HG02943 (cell line): ENCODE measurements at regions not wholly inside any gene's neighbourhood (a gene's known extent, or its start where the extent isn't known, plus 50 kb on each side); places are given as distances from the start of the nearest gene placed in this dataset.

Experiments
- ATAC-seq: cut with Tn5 transposase; IDR thresholded peaks from one replicate; pipeline ENCODE4 v1.9.1; 2021; ENCODE audit warnings: mild to moderate bottlenecking, low read depth, moderate library complexity; ENCODE audit not compliant: unreplicated experiment

DNA sequence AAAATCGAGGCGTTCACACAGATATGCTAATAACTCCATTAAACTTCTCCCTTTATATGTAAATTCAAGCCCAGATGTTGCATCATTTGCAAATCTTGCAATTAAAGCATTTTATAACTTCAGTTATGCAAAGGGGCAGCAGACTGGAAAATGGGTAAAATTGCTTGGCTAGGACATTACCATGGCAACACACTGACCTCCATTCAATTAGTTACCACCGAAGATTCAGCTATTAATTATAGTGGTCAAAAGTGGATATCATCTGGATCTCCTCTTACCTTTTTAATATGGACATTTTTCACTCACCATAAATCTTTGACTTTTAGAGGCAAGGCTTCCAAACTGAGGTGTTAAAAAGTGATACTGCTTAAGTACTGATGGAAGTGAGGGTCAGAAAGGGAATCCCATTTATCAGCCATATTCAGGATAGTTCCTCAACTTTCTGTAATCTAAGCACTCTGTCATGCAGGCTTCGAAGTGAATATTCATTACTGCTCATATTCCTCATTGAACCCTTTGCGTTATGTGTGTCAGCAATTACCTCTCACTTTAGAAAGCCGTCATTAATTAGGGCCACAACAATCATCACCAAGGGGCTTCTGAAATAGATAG lies 386.2 kb upstream of the ROBO2 start:
- no peak for ATAC-seq

DNA sequence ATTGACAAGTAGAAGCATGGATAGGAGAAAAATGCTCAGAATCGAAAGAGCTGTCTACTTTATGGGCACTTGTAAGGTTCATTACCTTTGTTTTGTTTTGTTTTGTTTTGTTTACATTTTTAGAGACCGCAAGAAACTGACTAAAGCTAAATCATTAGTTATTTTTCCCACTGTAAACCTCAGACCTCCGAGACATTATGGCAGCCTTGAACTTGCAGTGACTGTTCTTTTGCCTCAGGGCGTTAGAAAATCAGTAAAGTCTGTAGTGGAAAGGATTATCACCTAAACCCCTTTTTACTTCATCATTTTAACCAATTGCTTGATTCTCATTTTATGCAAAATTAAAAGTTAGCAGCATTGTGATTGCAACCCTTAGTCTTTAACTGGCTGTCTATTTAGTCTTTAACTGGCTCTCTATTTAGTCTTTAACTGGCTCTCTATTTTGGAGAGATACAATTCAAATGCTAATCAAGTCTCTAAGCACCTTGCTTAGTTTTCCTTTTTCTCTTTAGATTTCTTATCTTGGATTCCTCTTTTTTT lies 383.3 kb upstream of the ROBO2 start:
- no peak for ATAC-seq

DNA sequence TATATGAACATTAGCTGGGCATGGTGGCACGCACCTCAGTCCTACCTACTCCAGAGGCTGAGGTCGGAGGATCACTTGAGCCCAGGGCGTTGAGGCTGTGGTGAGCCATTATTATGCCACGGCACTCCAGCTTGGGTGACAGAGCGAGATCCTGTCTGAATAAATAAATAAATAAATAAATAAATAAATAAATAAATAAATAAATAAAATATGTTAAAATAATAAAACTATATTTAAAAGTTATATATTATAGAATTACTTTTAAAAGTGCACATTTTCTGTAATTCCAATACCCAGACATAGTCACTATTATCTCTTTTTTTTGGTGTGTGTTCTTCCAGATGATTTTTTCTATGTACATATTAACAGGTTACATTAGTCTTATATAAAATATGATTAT lies 382.0 kb upstream of the ROBO2 start:
- ATAC-seq = no peak

DNA sequence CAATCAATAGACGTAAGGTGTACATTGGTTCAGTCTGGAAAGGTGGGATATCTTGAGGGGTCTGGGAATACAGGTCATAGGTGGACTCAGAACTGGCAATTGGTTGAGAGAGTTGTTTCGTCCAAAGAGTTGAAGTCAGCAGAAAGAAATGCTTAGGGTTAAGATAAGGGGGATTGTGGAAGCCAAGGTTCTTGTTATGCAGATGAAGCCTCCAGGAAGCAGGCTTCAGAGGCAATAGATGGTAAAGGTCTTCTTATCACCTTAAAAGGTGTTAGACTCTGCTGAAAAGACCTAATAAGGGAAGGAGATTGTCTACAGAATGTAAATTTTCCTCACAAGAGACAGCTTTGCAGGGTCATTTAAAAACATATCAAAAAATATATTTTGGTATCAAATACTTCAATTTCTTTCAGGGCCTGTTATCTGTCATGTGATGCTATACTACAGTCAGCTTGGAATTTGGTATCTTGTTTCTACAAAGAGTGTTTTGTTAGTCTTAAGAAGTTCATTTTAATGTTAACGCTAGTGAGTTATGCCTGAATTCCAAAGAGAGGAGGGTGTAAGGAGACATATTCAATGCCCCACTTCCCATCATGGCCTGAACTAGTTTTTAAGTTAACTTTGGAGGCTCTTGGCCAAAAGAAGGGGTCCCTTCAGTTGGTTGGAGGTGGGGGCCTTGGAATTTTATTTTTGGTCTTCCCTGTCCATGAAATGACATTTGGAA lies 378.2 kb upstream of the ROBO2 start:
- no peak for ATAC-seq

DNA sequence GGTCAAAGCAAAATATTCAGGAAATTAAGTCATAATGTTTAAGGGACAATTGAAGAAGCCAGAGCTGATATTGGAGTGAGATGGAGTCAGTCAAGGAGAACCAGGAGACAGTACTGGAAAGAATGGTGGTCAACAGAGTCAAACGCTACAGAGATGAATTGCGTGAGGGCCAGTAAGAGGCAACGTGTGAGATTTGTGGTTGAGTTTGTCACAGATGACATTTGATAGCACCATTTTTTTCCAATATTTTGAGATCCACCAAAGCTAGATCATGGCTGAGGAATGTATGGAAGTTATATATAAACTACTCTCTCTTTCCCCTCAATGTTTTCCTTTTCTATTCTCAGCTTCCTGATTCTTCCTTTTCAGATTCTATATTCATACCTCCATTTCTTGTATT lies 375.1 kb upstream of the ROBO2 start:
- ATAC-seq = no peak

DNA sequence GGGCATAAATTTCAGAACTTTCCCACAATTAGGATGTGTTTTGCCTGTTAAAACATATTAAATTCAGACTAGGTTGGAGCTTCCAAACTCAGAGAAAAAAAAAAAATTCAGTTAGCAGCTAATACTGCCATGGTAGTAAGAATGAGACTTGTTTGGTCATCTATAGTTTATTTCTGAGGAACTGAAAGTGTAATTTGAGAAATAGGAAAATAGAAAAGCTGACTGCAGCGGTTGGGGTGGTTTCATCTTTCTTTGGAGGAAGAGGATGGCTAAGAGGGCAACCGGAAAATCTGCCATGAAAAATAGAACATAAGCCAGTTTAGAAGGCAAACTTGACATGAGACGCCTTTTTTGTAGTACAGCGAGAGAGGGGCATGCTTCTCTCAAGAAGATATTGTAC lies 371.2 kb upstream of the ROBO2 start:
- no peak for ATAC-seq

DNA sequence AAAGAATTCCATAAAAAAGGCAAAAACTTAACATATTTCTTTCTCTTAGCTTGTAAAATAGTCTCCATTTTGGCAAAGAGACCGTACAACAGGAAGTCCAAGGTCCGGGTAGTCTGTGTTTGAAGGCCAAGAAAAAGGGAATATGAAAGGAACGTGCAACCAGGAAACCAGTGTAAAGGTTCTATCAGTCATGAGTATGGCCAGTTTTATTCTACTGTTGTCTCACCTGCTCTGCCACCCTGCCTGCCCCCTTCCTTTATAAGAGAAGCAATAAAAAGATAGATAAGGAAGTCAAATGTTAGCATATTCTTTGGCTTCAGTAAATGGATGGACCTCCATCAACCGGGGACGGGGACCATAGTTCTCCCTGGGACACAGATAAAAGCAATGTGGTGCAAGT lies 370.6 kb upstream of the ROBO2 start:
- ATAC-seq = no peak

DNA sequence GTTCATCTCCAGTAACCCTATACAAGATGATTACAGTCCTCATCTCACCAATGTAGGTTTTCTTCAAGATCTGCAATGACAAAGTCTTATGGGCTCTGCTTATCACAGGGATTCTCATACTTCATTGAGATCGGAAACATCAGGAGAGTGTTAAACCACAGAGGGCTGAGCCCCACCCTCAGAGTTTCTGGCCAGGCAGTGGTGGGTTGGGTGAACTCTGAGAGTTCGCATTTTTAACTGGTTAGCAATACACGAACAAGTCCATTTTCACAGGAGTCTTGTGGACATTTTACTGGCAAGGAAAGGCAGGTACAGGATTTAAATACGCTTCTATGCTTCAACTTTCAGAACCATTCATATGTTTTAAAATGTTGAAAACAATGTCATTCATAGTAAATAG lies 366.7 kb upstream of the ROBO2 start:
- ATAC-seq = no peak

DNA sequence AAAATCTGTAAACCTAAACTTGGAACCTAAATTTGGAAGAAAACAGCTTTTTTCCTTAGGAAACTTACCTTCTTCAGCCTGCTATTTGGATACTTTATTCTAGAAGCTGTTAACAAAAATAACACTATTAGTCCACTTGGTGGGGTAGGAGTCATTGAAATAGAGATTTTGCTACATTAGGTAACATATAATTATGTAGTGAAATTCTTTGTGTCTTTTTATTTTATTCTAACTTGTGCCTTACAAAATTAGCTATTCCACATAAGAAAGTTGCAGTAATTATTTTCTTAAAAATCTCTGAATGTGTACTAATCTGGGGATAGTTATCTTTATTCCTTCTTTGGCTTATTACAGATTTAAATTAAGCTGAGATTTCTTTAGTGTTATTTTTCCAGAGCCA lies 360.4 kb upstream of the ROBO2 start:
- no peak for ATAC-seq

DNA sequence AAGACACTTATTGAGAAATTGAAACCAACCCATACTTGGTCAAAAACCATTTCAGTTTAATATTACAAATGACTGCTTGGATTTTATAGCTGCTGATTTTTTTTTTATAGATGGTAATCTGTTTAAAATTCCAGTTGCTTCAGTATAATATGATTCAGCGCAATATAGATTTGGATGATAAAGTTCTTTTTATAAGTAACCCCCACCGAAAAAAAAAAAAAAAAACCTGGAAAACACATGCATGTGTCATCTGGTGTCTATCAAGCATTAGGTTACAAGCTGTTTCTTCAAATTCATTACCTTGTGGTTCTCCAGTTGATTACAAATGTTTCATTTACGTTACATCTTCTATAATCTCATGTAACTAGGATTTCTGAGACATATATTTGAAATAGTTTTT lies 356.6 kb upstream of the ROBO2 start:
- no peak for ATAC-seq

DNA sequence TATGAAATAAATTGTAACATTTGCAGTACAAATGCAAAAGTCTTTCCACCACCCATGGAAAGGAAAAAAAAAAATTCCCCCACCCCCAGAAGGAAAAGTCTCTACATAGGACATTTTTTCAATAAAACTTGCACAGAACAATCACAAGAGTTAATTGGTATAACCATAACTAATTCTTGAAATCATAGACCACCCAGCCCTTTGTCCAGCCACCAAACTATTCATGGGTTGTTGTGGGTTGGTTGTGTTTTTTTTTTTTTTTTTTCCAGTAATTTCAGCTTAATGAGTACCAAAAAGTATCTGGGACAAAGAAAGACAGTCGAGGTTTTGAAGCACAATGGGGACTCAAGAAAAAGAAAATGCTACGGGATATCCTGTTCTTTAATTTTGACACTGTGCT lies 355.0 kb upstream of the ROBO2 start:
- no peak for ATAC-seq

DNA sequence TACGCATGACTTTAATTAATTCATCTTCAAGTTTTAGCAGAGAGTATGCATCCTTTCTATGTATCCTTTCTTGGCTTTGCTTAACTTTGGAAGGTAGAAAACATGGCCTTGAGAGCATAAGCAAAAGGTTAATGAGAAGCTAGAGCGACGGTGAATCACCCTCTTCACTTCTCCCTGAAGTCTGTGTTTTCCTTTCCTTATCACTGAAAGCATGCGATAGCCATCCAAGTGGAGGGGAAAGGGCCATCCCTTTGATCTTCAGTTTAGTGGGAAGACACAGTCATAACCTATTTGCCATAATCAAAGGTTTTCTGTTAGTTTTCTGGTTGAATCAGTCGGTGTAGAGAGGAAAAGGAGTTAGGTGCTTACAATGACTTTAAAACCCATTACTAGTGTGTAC lies 354.0 kb upstream of the ROBO2 start:
- no peak for ATAC-seq

DNA sequence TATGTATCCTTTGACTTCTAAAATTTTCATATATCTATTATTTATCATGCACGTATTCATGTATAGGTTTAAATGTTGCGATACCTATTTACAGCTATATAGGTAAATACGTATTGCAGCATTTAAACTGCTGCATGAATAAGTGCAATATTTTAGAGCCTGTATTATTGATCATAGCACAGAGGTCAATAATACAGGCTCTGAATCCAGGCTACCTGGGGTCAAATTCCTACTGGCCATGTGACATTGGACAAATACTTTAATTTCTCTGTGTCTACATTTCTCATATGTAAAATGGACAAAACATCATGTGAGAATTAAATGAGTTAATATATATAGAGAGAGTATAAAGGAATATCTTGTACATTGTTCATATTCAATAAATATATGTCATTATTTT lies 352.9 kb upstream of the ROBO2 start:
- no peak for ATAC-seq

DNA sequence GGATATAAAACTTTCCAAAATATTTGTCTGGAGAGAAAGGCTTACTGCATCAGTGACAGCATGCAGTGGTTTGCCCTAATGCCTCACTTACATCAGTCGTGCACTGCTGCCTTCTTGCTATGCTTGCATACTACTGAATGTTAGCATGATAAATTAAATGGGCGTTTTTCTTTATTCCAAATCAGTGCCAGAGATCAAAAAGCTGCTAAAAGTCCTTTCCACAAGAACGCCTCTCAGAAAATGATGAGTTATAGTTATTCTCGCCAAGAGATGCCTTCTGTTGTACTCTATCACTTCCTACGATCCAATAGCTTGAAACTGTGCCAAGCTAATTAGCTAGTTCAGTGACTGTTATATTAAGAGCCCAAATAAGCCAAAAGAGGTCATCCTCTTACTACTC lies 345.8 kb upstream of the ROBO2 start:
- ATAC-seq = no peak

DNA sequence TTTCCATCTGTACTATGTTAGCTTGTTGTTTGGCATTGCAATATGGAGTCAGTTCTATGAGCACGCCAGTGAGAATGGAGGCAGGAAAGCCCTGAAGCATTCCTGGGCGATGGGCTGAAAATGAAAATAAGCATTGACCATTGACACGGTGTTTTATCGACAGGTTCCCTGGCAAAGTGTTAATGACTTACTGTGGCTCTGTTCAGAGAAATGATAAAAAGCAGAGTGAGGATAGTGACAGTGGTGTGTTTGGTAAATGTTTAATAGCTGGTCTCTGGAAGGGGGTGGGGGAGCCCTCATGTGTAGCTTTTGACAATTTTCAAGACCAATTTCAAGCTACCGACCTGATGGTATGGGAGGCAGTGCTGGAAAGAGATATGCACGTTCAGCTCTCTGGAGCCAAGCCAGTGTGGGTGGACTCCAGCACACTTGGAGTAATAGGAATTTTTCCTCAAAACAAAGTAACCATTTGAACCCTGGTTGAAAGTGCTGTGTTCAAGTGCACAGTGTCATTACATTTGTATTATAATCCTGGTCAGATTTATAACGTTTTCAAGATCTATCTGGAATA lies 341.7 kb upstream of the ROBO2 start:
- ATAC-seq = no peak

DNA sequence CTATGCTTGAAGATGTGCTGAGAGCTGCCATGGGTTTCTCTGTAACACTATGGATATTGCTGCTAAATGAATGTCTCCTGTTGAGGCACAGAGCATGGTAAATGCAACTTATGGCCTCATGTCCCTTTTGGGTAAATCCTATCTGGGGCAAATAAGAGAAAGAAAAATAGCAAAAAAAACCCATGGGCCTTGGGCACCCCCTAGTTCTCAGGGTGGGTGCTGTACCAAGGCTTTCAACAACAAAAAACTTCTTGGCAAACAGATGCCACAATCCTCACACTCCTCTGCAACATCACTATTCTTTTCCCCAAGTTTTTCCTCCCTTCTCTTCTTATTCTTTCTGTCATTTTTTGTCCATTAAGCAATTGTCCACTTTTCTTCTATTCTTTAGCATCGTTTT lies 340.1 kb upstream of the ROBO2 start:
- no peak for ATAC-seq

DNA sequence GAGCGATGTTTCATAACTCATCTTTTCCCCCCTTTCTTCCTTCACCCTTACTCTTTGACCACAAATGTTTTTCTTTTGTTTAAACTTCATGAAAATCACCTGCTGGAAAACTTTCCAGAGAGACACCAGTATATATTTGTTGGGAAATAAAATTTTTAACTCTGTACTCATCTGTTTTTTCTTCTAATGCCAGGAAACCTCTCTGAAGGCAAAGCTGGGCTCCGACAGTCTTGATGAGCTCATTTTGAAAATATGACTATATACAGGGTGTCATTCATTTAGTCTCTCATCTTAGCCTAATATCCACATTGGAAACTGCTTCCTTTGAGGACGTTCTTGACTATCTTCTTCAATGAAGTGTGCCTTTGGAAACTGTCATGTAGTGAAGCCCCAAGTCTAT lies 339.6 kb upstream of the ROBO2 start:
- ATAC-seq = no peak

DNA sequence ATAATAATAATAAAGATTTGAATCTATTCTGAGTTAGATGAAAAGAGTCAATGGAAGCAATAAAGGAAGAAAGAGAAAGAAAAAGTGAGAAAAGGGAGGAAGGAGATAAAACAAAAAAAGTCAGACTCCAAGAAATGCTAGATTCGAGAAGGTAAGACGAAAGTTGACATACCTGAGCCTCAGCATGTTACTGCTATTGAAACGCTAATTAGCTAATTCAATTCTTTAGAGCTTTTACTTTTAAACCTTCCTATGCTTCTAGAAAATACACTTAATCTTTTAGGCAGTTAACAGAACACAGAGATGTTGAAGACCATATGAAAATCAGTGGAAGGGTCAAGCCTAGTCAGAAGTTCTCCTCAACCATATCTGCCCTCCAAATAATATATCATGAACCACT lies 337.2 kb upstream of the ROBO2 start:
- no peak for ATAC-seq

DNA sequence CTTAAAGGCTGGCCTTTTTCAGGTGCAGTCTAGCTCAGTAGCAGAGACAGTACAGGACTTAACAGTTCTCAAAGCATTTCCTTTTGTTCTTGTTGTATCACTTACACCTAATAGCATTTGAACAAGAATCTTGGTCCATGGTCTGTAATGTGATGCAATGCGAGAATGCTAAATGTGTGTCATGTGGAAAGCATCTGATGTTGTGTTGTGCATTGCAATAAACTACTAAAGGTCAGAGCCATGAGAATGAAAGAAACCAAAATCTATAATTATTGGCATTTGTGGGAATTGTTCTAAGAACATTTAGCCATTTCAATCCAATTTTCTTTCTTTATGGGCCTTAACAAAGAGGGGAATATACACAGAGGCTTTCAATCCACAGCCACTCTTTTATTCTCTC lies 324.5 kb upstream of the ROBO2 start:
- ATAC-seq = no peak

DNA sequence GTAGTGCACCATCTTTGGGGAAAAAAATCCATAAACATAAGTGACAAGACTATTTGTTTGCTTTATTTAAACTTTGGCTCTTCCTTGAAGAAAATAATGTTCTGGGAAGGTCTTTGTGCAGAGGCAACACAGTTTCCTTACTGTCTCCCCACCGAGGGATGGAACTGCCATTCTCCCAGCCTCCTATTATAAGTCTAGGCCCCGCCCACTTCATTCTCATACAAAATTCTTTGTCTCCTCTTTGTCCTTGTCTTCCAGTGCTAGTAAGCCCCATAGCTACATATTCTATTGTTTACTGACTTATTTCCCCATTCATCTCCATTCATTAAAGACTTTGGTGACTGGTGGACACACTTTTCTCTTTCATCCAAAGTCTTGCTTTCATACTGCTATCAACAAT lies 316.5 kb upstream of the ROBO2 start:
- no peak for ATAC-seq

DNA sequence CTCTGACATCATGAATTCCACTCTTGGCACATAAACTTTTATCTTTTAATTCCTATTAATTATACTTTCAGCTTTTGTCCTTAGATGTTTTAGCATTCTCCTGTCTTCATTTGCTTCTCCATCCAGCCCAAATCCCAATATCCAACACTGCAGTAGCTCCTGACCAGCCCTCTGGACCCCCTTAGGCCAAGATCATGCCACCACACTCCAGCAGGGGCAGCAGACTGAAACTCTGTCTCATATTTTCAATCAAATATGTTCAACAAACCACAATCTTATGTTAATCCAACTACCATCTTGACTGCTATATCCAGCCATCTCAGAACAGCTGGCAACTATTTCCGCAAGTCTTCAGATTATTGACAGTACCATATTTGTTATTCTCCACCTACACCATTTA lies 315.8 kb upstream of the ROBO2 start:
- no peak for ATAC-seq

DNA sequence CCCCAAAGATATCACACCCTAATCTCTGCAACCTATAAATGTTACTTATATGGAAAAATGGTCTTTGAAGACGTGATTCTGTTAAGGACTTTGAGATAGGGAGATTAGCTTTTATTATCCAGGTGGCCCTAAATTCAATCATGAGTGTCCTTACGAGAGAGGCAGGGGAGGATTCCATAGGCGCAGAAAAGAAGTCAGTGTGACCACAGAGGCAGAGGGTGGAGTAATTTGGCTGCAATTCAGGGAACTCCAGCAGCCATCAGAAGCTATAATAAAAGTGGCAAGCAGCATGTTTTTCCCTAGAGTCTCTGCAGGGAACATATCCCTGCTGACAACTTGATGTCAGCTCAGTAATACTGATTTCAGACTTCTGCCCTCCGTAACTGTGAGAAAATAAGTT lies 315.2 kb upstream of the ROBO2 start:
- ATAC-seq = no peak
